HCT116 (cell line): ENCODE measurements at regions not wholly inside any gene's neighbourhood (a gene's known extent, or its start where the extent isn't known, plus 50 kb on each side); places are given as distances from the start of the nearest gene placed in this dataset.

Source experiments
- ATAC-seq: fragments of 200-7000 bp; cut with Tn5 transposase; 2 replicates; pipeline ENCODE4 v1.9.1; 2020; ENCODE audit warnings: mild to moderate bottlenecking, moderate library complexity
- BruUV-seq: library from RNA; stranded (reverse); fragments of 400-500 nt; replicated peaks from 2 replicates; lab custom pipeline; 2021; lab: Mats Ljungman, UMichigan
- CTCF ChIA-PET: fragments of 300-600 bp; sonication (Branson Sonifier 250); formaldehyde crosslinking; loops from one replicate; lab custom pipeline; 2021; ENCODE audit warnings: antibody characterized with exemption; lab: Charles Lee
- POLR2A ChIA-PET: fragments of 300-600, 350-600 bp; sonication (Branson Sonifier 250); formaldehyde crosslinking; loops from one replicate; lab custom pipeline; 2021; ENCODE audit warnings: antibody characterized with exemption; lab: Charles Lee
- RAD21 ChIA-PET, 2 experiments: fragments of 300-600 bp; sonication (Branson Sonifier 250); formaldehyde crosslinking; loops; one replicate each; lab custom pipeline; 2023; ENCODE audit warnings: low total read pairs in 2 of 2; ENCODE audit not compliant: uncharacterized antibody in 2 of 2, unreplicated experiment in 2 of 2, low non-redundant PET in 1 of 2; lab: Charles Lee
- DNase-seq: peaks from one replicate; pipeline ENCODE4 v3.0.0-alpha.2; 2010; ENCODE audit warnings: low read depth, low spot score
- H2AFZ ChIP-seq: fragments of 200-600 bp; shearing (Covaris generic), sonication (generic); 2 replicates; pipeline ENCODE4 v1.6.1; 2017; ENCODE audit warnings: low read depth, mixed run types, mixed read lengths, antibody characterized with exemption, low read length; ENCODE audit not compliant: poor library complexity, severe bottlenecking
- H3K27ac ChIP-seq: 2 replicates; pipeline ENCODE4 v1.5.1; 2012; ENCODE audit warnings: low read depth, low read length
- H3K27me3 ChIP-seq: fragments of 200-600 bp; sonication (generic); 2 replicates; pipeline ENCODE4 v1.6.1; 2016; ENCODE audit warnings: mixed run types, low read length, mixed read lengths; ENCODE audit not compliant: insufficient read depth
- H3K36me3 ChIP-seq, 2 experiments: fragments of 200-500 bp in 1 of 2; fragments of 200-600 bp in 1 of 2; sonication (Bioruptor generic) in 1 of 2; sonication (generic) in 1 of 2; 2 replicates each; pipeline versions ENCODE4 v1.5.1 to v1.6.1; 2014 to 2016; ENCODE audit warnings: low read length in 2 of 2, inconsistent platforms in 1 of 2, mixed read lengths in 1 of 2, mixed run types in 1 of 2; ENCODE audit not compliant: insufficient read depth in 2 of 2, control insufficient read depth in 1 of 2
- H3K4me1 ChIP-seq, 2 experiments: fragments of 200-600 bp in 1 of 2; sonication (generic) in 1 of 2; 2 replicates each; pipeline versions ENCODE4 v1.5.1 to v1.6.1; 2012 to 2017; ENCODE audit warnings: low read length in 2 of 2, inconsistent platforms in 1 of 2, mild to moderate bottlenecking in 1 of 2, mixed read lengths in 1 of 2, mixed run types in 1 of 2, moderate library complexity in 1 of 2; ENCODE audit not compliant: insufficient read depth in 2 of 2, control insufficient read depth in 1 of 2
- H3K4me2 ChIP-seq: fragments of 200-600 bp; sonication (generic); 2 replicates; pipeline ENCODE4 v1.6.1; 2017; ENCODE audit warnings: mixed run types, low read length, mixed read lengths
- H3K4me3 ChIP-seq, 2 experiments: fragments of 200-600 bp in 1 of 2; sonication (generic) in 1 of 2; replicated peaks in 1 of 2; 2 replicates each; pipeline ENCODE4 v1.5.1; 2011 to 2016; ENCODE audit warnings: low read length in 2 of 2, control low read depth in 1 of 2, low read depth in 1 of 2, mild to moderate bottlenecking in 1 of 2, mixed read lengths in 1 of 2, mixed run types in 1 of 2
- H3K79me2 ChIP-seq: fragments of 200-600 bp; sonication (generic); 2 replicates; pipeline ENCODE4 v1.6.1; 2017; ENCODE audit warnings: mild to moderate bottlenecking, mixed run types, low read length, moderate library complexity, mixed read lengths; ENCODE audit not compliant: insufficient read depth
- H3K9ac ChIP-seq: fragments of 200-600 bp; sonication (generic); 2 replicates; pipeline ENCODE4 v1.6.1; 2016; ENCODE audit warnings: low read length, mixed read lengths
- H3K9me2 ChIP-seq: fragments of 200-600 bp; sonication (generic), shearing (Covaris generic); 2 replicates; pipeline ENCODE4 v1.6.1; 2017; ENCODE audit warnings: mixed run types, mild to moderate bottlenecking, moderate library complexity; ENCODE audit not compliant: insufficient read depth
- H3K9me3 ChIP-seq, 2 experiments: fragments of 200-500 bp in 1 of 2; fragments of 200-600 bp in 1 of 2; sonication (Bioruptor generic) in 1 of 2; sonication (generic) in 1 of 2; 2 replicates each; pipeline ENCODE4 v1.6.1; 2014 to 2017; ENCODE audit warnings: low read length in 2 of 2, mixed read lengths in 2 of 2, inconsistent platforms in 1 of 2, low read depth in 1 of 2, mild to moderate bottlenecking in 1 of 2, mixed run types in 1 of 2, moderate library complexity in 1 of 2; ENCODE audit not compliant: control insufficient read depth in 1 of 2, insufficient read depth in 1 of 2
- H4K20me1 ChIP-seq: fragments of 200-600 bp; sonication (generic), shearing (Covaris generic); 2 replicates; pipeline ENCODE4 v1.6.1; 2017; ENCODE audit warnings: mixed run types, mild to moderate bottlenecking, moderate library complexity; ENCODE audit not compliant: insufficient read depth
- ATF3 ChIP-seq: IDR thresholded peaks from 2 replicates; pipeline ENCODE4 v1.6.1; 2012
- FOSL1 ChIP-seq: IDR thresholded peaks from 2 replicates; pipeline ENCODE4 v1.6.1; 2012; ENCODE audit warnings: low read depth
- POLR2A ChIP-seq: IDR thresholded peaks from 2 replicates; pipeline ENCODE4 v1.7.0; 2011; ENCODE audit warnings: borderline replicate concordance; ENCODE audit not compliant: insufficient read depth, insufficient read length; ENCODE audit errors: extremely low read depth
- ZNF274 ChIP-seq: fragments of 200-500 bp; sonication (Bioruptor generic); IDR thresholded peaks from 2 replicates; pipeline ENCODE4 v1.6.1; 2014; ENCODE audit warnings: mild to moderate bottlenecking, low read depth, low read length, inconsistent platforms
- intact Hi-C: fragments of 100-400 bp; cut with micrococcal nuclease; formaldehyde crosslinking; loops from 2 replicates; pipeline ENCODE4 v1.10.0; 2022

GRCh38 chr6:96743496-96743895 lies 93.8 kb downstream of the GPR63 start:
- intact Hi-C loops: no loop called here
- ChIA-PET POLR2A (no interaction called here), CTCF (no interaction called here), RAD21 (no interaction called here)
- no peak overlapping the region for H3K27ac ChIP-seq
- TF ChIP-seq FOSL1: peak; percentile 25
- no peak for TF ChIP-seq ATF3
- no peak for TF ChIP-seq POLR2A
- BruUV-seq: no TSS peak
- peaks cover 4 to 10% of the 10 kb centered on the region in 2 experiments; a peak in 3 of 4 replicates for H3K4me1 ChIP-seq
- H3K4me2 ChIP-seq: peak overlapping the region; percentile 33; the same call in 1 of the 2 replicates
- peak overlapping the region; percentile 64 for H2AFZ ChIP-seq
- no peaks in the 10 kb centered on the region for H3K9me3 ChIP-seq
- H3K9ac ChIP-seq: no peak overlapping the region
- no peaks in the 10 kb centered on the region for H3K36me3 ChIP-seq
- no peaks in the 10 kb centered on the region for H3K79me2 ChIP-seq
- DNase-seq (peak; percentile 7), ATAC-seq (peak; percentile 71)
- no peaks in the 10 kb centered on the region for H3K27me3 ChIP-seq
- H4K20me1 ChIP-seq: no peaks in the 10 kb centered on the region
- H3K9me2 ChIP-seq: no peaks in the 10 kb centered on the region
- no peak overlapping the region for H3K4me3 ChIP-seq

GRCh38 chr6:96742702-96743101 lies 94.6 kb downstream of the GPR63 start:
- DNase-seq (no peak), ATAC-seq (no peak)
- POLR2A ChIA-PET: no interaction called here
- H3K27me3 ChIP-seq: no peaks in the 10 kb centered on the region
- H3K36me3 ChIP-seq: no peaks in the 10 kb centered on the region
- no peak overlapping the region for H3K4me2 ChIP-seq
- no peak overlapping the region for H3K4me3 ChIP-seq
- BruUV-seq: no TSS peak
- RAD21 ChIA-PET: no interaction called here
- H3K4me1 ChIP-seq: peaks cover 4 to 10% of the 10 kb centered on the region in 2 experiments; a peak in 3 of 4 replicates
- intact Hi-C loops: no loop called here
- CTCF ChIA-PET: interaction anchor here (0.7 kb wide), 1 partner anchor 116 kb away, joined by 4 read pairs; no protein-coding TSS in a partner anchor
- H2AFZ ChIP-seq: no peak overlapping the region
- no peak overlapping the region for H3K27ac ChIP-seq
- H3K9ac ChIP-seq: no peak overlapping the region
- no peaks in the 10 kb centered on the region for H3K79me2 ChIP-seq
- TF ChIP-seq ZNF274 (no peak), ATF3 (no peak)
- no peaks in the 10 kb centered on the region for H3K9me2 ChIP-seq
- no peaks in the 10 kb centered on the region for H3K9me3 ChIP-seq
- H4K20me1 ChIP-seq: no peaks in the 10 kb centered on the region
